Thyroid gland (tissue), 4 donors: ENCODE measurements at regions not wholly inside any gene's neighbourhood (a gene's known extent, or its start where the extent isn't known, plus 50 kb on each side); places are given as distances from the start of the nearest gene placed in this dataset.

Experiments
- DNase-seq, 2 donors: peaks; one replicate each; pipeline ENCODE4 v3.0.0-alpha.2; 2019
- H3K27ac ChIP-seq, 3 donors: fragments of 200-600 bp; sonication (generic); 1 replicate in 2 of 3; 2 replicates in 1 of 3; pipeline ENCODE4 v1.5.1; 2016 to 2019; ENCODE audit warnings: mild to moderate bottlenecking in 1 of 3, moderate library complexity in 1 of 3
- H3K27me3 ChIP-seq: fragments of 200-600 bp; sonication (generic); one replicate; pipeline ENCODE4 v1.5.1; 2019
- H3K36me3 ChIP-seq, 2 donors: fragments of 200-600 bp; sonication (generic); one replicate each; pipeline ENCODE4 v1.5.1; 2016 to 2019
- H3K4me1 ChIP-seq, 2 donors: fragments of 200-600 bp; sonication (generic); one replicate each; pipeline ENCODE4 v1.5.1; 2017 to 2019
- H3K4me3 ChIP-seq, 3 donors: fragments of 200-600 bp; sonication (generic); replicated peaks in 1 of 3; 1 replicate in 2 of 3; 2 replicates in 1 of 3; pipeline ENCODE4 v1.5.1; 2016; ENCODE audit warnings: mild to moderate bottlenecking in 1 of 3
- H3K9me3 ChIP-seq: fragments of 200-600 bp; sonication (generic); one replicate; pipeline ENCODE4 v1.5.1; 2017
- CTCF ChIP-seq, 6 experiments: fragments of 200-600 bp in 3 of 6; fragments of 450-650 bp in 3 of 6; sonication (generic) in 3 of 6; IDR thresholded peaks; one replicate each; pipeline ENCODE4 v1.5.1; 2016 to 2019; ENCODE audit warnings: antibody characterized with exemption in 6 of 6, mild to moderate bottlenecking in 2 of 6, inconsistent platforms in 1 of 6, moderate library complexity in 1 of 6
- POLR2A ChIP-seq, 2 donors: fragments of 450-650 bp; IDR thresholded peaks; one replicate each; pipeline ENCODE4 v1.6.1; 2017; ENCODE audit warnings: antibody characterized with exemption in 2 of 2, mild to moderate bottlenecking in 2 of 2, moderate library complexity in 1 of 2
- WGBS, 2 donors: methylation state at CpG; one replicate each; pipeline ENCODE4 v1.1.5; 2017; 5-methylcytosine and 5-hydroxymethylcytosine counted together
- intact Hi-C: fragments of 100-400 bp; cut with DNase I; formaldehyde crosslinking; loops from one replicate; pipeline ENCODE4 v1.15.1; 2023

GRCh38 chr4:81790477-81790876 is 318.8 kb upstream of the RASGEF1B start:
- Histone ChIP-seq H3K27me3 (no peaks in the 10 kb centered on the region), H3K36me3 (no peaks in the 10 kb centered on the region), H3K4me3 (no peak overlapping the region), H3K4me1 (no peaks in the 10 kb centered on the region), H3K9me3 (no peaks in the 10 kb centered on the region), H3K27ac (no peak overlapping the region)
- WGBS, 2 donors: 46 to 87% methylated on average over 2 of the region's 2 CpGs
- TF ChIP-seq CTCF (IDR thresholded peaks at IDR 0.05) (no peak), POLR2A (IDR thresholded peaks at IDR 0.05) (no peak)
- intact Hi-C loops: no loop called here
- DNase-seq: no peak

GRCh38 chr4:81789741-81790399 is 318.2 kb upstream of the RASGEF1B start:
- DNase-seq: no peak
- no peak overlapping the region for H3K27ac ChIP-seq
- WGBS, 2 donors: 85 to 86% methylated on average over 5 of the region's 5 CpGs
- no peak for TF ChIP-seq POLR2A (IDR thresholded peaks at IDR 0.05)
- no peak for TF ChIP-seq CTCF (IDR thresholded peaks at IDR 0.05)
- H3K4me1 ChIP-seq: no peaks in the 10 kb centered on the region
- no peaks in the 10 kb centered on the region for H3K9me3 ChIP-seq
- H3K4me3 ChIP-seq: no peak overlapping the region
- H3K27me3 ChIP-seq: no peaks in the 10 kb centered on the region
- H3K36me3 ChIP-seq: no peaks in the 10 kb centered on the region
- intact Hi-C loops: no loop called here

- H3K4me1 ChIP-seq: no peaks in the 10 kb centered on the region
- H3K4me3 ChIP-seq: no peak overlapping the region
- H3K27me3 ChIP-seq: no peaks in the 10 kb centered on the region
- H3K36me3 ChIP-seq: no peaks in the 10 kb centered on the region
- H3K27ac ChIP-seq: no peak overlapping the region
- intact Hi-C loops: no loop called here
- TF ChIP-seq POLR2A (IDR thresholded peaks at IDR 0.05) (no peak), CTCF (IDR thresholded peaks at IDR 0.05) (no peak)
- H3K9me3 ChIP-seq: no peaks in the 10 kb centered on the region
- DNase-seq: no peak
These were observed 317.5 kb upstream of the RASGEF1B start for GRCh38 chr4:81789158-81789557.

- H3K27ac ChIP-seq: no peak overlapping the region
- intact Hi-C loops: no loop called here
- DNase-seq: no peak
- TF ChIP-seq POLR2A (IDR thresholded peaks at IDR 0.05) (no peak), CTCF (IDR thresholded peaks at IDR 0.05) (no peak)
- no peak overlapping the region for H3K4me3 ChIP-seq
- no peaks in the 10 kb centered on the region for H3K9me3 ChIP-seq
- no peaks in the 10 kb centered on the region for H3K36me3 ChIP-seq
- no peaks in the 10 kb centered on the region for H3K4me1 ChIP-seq
- no peaks in the 10 kb centered on the region for H3K27me3 ChIP-seq
- 75 to 80% methylated on average over 1 of the region's 1 CpG for WGBS, 2 donors
These were observed 315.1 kb upstream of the RASGEF1B start for GRCh38 chr4:81786766-81787165.

- TF ChIP-seq CTCF (IDR thresholded peaks at IDR 0.05) (no peak), POLR2A (IDR thresholded peaks at IDR 0.05) (no peak)
- H3K9me3 ChIP-seq: no peaks in the 10 kb centered on the region
- H3K36me3 ChIP-seq: no peaks in the 10 kb centered on the region
- WGBS, 2 donors: 35 to 47% methylated on average over 4 of the region's 4 CpGs
- DNase-seq: peak; percentile 12 to 35
- H3K27ac ChIP-seq: no peak overlapping the region
- H3K27me3 ChIP-seq: no peaks in the 10 kb centered on the region
- intact Hi-C loops: no loop called here
- H3K4me3 ChIP-seq: no peak overlapping the region
- H3K4me1 ChIP-seq: no peaks in the 10 kb centered on the region
These were observed 314.5 kb upstream of the RASGEF1B start for GRCh38 chr4:81786063-81786763.
